SU-DHL-6 (cell line): ENCODE measurements at regions not wholly inside any gene's neighbourhood (a gene's known extent, or its start where the extent isn't known, plus 50 kb on each side); places are given as distances from the start of the nearest gene placed in this dataset.

Source experiments
- H2AFZ ChIP-seq: fragments of 200-600 bp; sonication (generic); 2 replicates; pipeline ENCODE4 v1.6.1; 2014; ENCODE audit warnings: low read depth, mild to moderate bottlenecking, moderate library complexity, mixed read lengths, antibody characterized with exemption, low read length; ENCODE audit not compliant: severe bottlenecking
- H3F3A ChIP-seq: fragments of 200-600 bp; shearing (Covaris generic); 2 replicates; pipeline ENCODE4 v1.6.0; 2016; ENCODE audit warnings: antibody characterized with exemption, mild to moderate bottlenecking; ENCODE audit not compliant: insufficient read depth
- H3K27ac ChIP-seq: fragments of 200-600 bp; sonication (generic); 2 replicates; pipeline ENCODE4 v1.5.1; 2016; ENCODE audit warnings: low read depth, mild to moderate bottlenecking, low read length, moderate library complexity, mixed read lengths
- H3K27me3 ChIP-seq: fragments of 200-600 bp; sonication (generic), shearing (Covaris generic); 2 replicates; pipeline ENCODE4 v1.6.0; 2014; ENCODE audit warnings: mild to moderate bottlenecking, low read length
- H3K36me3 ChIP-seq: fragments of 200-600 bp; sonication (generic); 2 replicates; pipeline ENCODE4 v1.6.1; 2014; ENCODE audit warnings: mild to moderate bottlenecking, low read length, mixed read lengths
- H3K4me2 ChIP-seq: fragments of 300-600, 200-600 bp; shearing (Covaris generic), sonication (generic); 2 replicates; pipeline ENCODE4 v1.6.0; 2014; ENCODE audit warnings: low read length, low read depth, mild to moderate bottlenecking; ENCODE audit not compliant: poor library complexity, severe bottlenecking
- H3K4me3 ChIP-seq: fragments of 200-600 bp; sonication (generic); 2 replicates; pipeline ENCODE4 v1.5.1; 2014; ENCODE audit warnings: antibody characterized with exemption, low read length, mild to moderate bottlenecking, mixed read lengths; ENCODE audit not compliant: insufficient read depth, poor library complexity, severe bottlenecking
- H3K79me2 ChIP-seq: fragments of 200-600 bp; sonication (generic); 2 replicates; pipeline ENCODE4 v1.6.1; 2014; ENCODE audit warnings: mild to moderate bottlenecking, low read length, moderate library complexity; ENCODE audit not compliant: insufficient read depth
- H3K9ac ChIP-seq: fragments of 200-600 bp; sonication (generic); 2 replicates; pipeline ENCODE4 v1.7.0; 2014; ENCODE audit warnings: mild to moderate bottlenecking, low read length
- H3K9me2 ChIP-seq: fragments of 200-600 bp; sonication (generic); replicated peaks from 2 replicates; pipeline ENCODE4 v1.6.1; 2014; ENCODE audit warnings: low read length; ENCODE audit not compliant: insufficient read depth
- H3K9me3 ChIP-seq: fragments of 200-600 bp; sonication (generic); 2 replicates; pipeline ENCODE4 v1.6.1; 2014; ENCODE audit warnings: low read length, mixed read lengths; ENCODE audit not compliant: insufficient read depth
- H4K20me1 ChIP-seq: fragments of 200-600 bp; sonication (generic); 2 replicates; pipeline ENCODE4 v1.6.1; 2014; ENCODE audit warnings: low read depth, mild to moderate bottlenecking, antibody characterized with exemption, low read length, moderate library complexity, mixed read lengths
- CTCF ChIP-seq: fragments of 200-600 bp; sonication (generic); IDR thresholded peaks from one replicate; pipeline ENCODE4 v1.5.1; 2017; ENCODE audit warnings: antibody characterized with exemption, mild to moderate bottlenecking, low read length, moderate library complexity; ENCODE audit not compliant: insufficient read depth, poor library complexity, severe bottlenecking
- EZH2phosphoT487 ChIP-seq: fragments of 200-600 bp; sonication (generic), shearing (Covaris generic); conservative IDR thresholded peaks from 2 replicates; pipeline ENCODE4 v1.6.1; 2018; ENCODE audit warnings: mild to moderate bottlenecking, antibody characterized with exemption, low read length, moderate library complexity, mixed read lengths

- Histone ChIP-seq H4K20me1 (no peaks in the 10 kb centered on the region), H3K36me3 (no peaks in the 10 kb centered on the region), H3K4me3 (no peak overlapping the region), H3K9me3 (no peaks in the 10 kb centered on the region), H3K4me2 (no peak overlapping the region), H3K27ac (no peak overlapping the region), H3F3A (no peaks in the 10 kb centered on the region), H3K9ac (no peak overlapping the region), H2AFZ (no peak overlapping the region), H3K9me2 (no peaks in the 10 kb centered on the region), H3K27me3 (no peaks in the 10 kb centered on the region), H3K79me2 (no peaks in the 10 kb centered on the region)
- TF ChIP-seq CTCF (no peak), EZH2phosphoT487 (no peak)
Observed at GRCh38 chrX:35682476-35682875, 115.7 kb upstream of the MAGEB16 start.

- Histone ChIP-seq H3F3A (no peaks in the 10 kb centered on the region), H3K9ac (no peak overlapping the region), H3K36me3 (no peaks in the 10 kb centered on the region), H3K79me2 (no peaks in the 10 kb centered on the region), H3K4me3 (no peak overlapping the region), H3K27ac (no peak overlapping the region), H3K9me2 (no peaks in the 10 kb centered on the region), H3K4me2 (no peak overlapping the region), H4K20me1 (no peaks in the 10 kb centered on the region), H2AFZ (no peak overlapping the region), H3K27me3 (no peaks in the 10 kb centered on the region), H3K9me3 (no peaks in the 10 kb centered on the region)
- no peak for TF ChIP-seq CTCF
- TF ChIP-seq EZH2phosphoT487: no peak
Observed at GRCh38 chrX:35696760-35697234, 101.3 kb upstream of the MAGEB16 start.

GRCh38 chrX:35699642-35700041 lies 98.5 kb upstream of the MAGEB16 start:
- no peak overlapping the region for H3K4me2 ChIP-seq

More at GRCh38 chrX:35699642-35700041, 98.5 kb upstream of the MAGEB16 start:
- no peak for TF ChIP-seq EZH2phosphoT487
- no peak for TF ChIP-seq CTCF
- no peaks in the 10 kb centered on the region for H3K36me3 ChIP-seq
- no peaks in the 10 kb centered on the region for H3K27me3 ChIP-seq
- no peak overlapping the region for H3K4me3 ChIP-seq
- no peak overlapping the region for H3K27ac ChIP-seq
- no peaks in the 10 kb centered on the region for H3K79me2 ChIP-seq
- H4K20me1 ChIP-seq: no peaks in the 10 kb centered on the region
- H3F3A ChIP-seq: no peaks in the 10 kb centered on the region
- H3K9me3 ChIP-seq: no peaks in the 10 kb centered on the region
- H3K9ac ChIP-seq: no peak overlapping the region
- H3K9me2 ChIP-seq: no peaks in the 10 kb centered on the region
- H2AFZ ChIP-seq: no peak overlapping the region
